ENCODE measurements at regions not wholly inside any gene's neighbourhood (a gene's known extent, or its start where the extent isn't known, plus 50 kb on each side); places are given as distances from the start of the nearest gene placed in this dataset.

GRCh38 chr5:162268694-162269481, 201.3 kb downstream of the GABRG2 start:
- TF ChIP-seq EZH2 (IDR thresholded peaks at IDR 0.05; ENCODE audit: low read depth, unreplicated experiment): no peak
- TF ChIP-seq STAT1 (IDR thresholded peaks at IDR 0.05; ENCODE audit: unreplicated experiment): no peak
- no peak for TF ChIP-seq CTCF (conservative IDR thresholded peaks at IDR 0.05; ENCODE audit: low read depth in 2 of 2)
- TF ChIP-seq, protein P1, sequence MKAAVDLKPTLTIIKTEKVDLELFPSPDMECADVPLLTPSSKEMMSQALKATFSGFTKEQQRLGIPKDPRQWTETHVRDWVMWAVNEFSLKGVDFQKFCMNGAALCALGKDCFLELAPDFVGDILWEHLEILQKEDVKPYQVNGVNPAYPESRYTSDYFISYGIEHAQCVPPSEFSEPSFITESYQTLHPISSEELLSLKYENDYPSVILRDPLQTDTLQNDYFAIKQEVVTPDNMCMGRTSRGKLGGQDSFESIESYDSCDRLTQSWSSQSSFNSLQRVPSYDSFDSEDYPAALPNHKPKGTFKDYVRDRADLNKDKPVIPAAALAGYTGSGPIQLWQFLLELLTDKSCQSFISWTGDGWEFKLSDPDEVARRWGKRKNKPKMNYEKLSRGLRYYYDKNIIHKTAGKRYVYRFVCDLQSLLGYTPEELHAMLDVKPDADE (IDR thresholded peaks at IDR 0.05): no peak
- no peak for TF ChIP-seq EZH2phosphoT487 (IDR thresholded peaks at IDR 0.05; ENCODE audit: unreplicated experiment)
- TF ChIP-seq JUNB (IDR thresholded peaks at IDR 0.05; ENCODE audit: unreplicated experiment): no peak
- no peak for TF ChIP-seq POLR2AphosphoS5 (IDR thresholded peaks at IDR 0.05; ENCODE audit: low read depth)
- TF ChIP-seq, protein P2, sequence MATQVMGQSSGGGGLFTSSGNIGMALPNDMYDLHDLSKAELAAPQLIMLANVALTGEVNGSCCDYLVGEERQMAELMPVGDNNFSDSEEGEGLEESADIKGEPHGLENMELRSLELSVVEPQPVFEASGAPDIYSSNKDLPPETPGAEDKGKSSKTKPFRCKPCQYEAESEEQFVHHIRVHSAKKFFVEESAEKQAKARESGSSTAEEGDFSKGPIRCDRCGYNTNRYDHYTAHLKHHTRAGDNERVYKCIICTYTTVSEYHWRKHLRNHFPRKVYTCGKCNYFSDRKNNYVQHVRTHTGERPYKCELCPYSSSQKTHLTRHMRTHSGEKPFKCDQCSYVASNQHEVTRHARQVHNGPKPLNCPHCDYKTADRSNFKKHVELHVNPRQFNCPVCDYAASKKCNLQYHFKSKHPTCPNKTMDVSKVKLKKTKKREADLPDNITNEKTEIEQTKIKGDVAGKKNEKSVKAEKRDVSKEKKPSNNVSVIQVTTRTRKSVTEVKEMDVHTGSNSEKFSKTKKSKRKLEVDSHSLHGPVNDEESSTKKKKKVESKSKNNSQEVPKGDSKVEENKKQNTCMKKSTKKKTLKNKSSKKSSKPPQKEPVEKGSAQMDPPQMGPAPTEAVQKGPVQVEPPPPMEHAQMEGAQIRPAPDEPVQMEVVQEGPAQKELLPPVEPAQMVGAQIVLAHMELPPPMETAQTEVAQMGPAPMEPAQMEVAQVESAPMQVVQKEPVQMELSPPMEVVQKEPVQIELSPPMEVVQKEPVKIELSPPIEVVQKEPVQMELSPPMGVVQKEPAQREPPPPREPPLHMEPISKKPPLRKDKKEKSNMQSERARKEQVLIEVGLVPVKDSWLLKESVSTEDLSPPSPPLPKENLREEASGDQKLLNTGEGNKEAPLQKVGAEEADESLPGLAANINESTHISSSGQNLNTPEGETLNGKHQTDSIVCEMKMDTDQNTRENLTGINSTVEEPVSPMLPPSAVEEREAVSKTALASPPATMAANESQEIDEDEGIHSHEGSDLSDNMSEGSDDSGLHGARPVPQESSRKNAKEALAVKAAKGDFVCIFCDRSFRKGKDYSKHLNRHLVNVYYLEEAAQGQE (IDR thresholded peaks at IDR 0.05; ENCODE audit: unreplicated experiment): no peak
- TF ChIP-seq CREB1 (CRISPR knock-in tag; IDR thresholded peaks at IDR 0.05; ENCODE audit: low read depth): no peak
- no peak for TF ChIP-seq ZNF331 (CRISPR knock-in tag; IDR thresholded peaks at IDR 0.05; ENCODE audit: low read depth)
- TF ChIP-seq ZNF114 (CRISPR knock-in tag; IDR thresholded peaks at IDR 0.05): no peak

Measured in GM23338 (cell line).